ENCODE measurements at regions not wholly inside any gene's neighbourhood (a gene's known extent, or its start where the extent isn't known, plus 50 kb on each side); places are given as distances from the start of the nearest gene placed in this dataset.

DNA sequence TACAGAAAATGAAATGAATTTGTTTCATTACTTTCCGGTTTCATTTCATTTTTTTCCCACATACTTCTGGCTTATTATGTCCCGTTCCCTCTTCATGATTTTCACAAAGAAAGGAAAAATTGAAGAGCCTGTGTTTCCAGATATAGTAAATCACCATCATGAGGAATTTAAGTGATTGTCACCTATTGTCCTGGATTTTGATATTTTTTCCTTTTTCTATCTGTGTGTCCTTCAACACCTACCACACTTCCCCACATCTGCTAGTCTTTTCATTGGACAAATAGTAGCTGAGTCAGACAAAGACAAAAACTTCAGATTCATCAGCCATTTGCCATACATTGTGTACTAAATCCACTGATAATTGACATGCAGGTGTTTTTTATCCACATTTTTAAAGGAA, 258.2 kb upstream of the HSF2 start:
- no peaks in the 10 kb centered on the region for H3K9me3 ChIP-seq (ENCODE audit: low read length)
- CTCF ChIA-PET (ENCODE audit: low intra/inter-chr PET ratio, low total read pairs), result no interaction called here
- H3K4me2 ChIP-seq (ENCODE audit: low read depth, low read length), result no peak overlapping the region
- no peaks in the 10 kb centered on the region for H3K4me1 ChIP-seq (ENCODE audit: insufficient read depth, low read length)
- BruUV-seq (replicated peaks), result no TSS peak
- FAIRE-seq, result no peak
- no peaks in the 10 kb centered on the region for H3K79me2 ChIP-seq (ENCODE audit: insufficient read depth, low read length)
- POLR2A ChIA-PET, result no interaction called here
- H3K4me3 ChIP-seq (replicated peaks in 1 of 3; ENCODE audit: insufficient read depth in 1 of 3, low read depth in 2 of 3, low read length in 3 of 3), result no peak overlapping the region
- no peak for ATAC-seq
- H2AFZ ChIP-seq (ENCODE audit: low read length), result no peak overlapping the region
- no peak overlapping the region for H3K9ac ChIP-seq (ENCODE audit: insufficient read depth, low read depth, low read length)
- in situ Hi-C loops (cut with HindIII; ENCODE audit: extremely low pct_ligation_motif_present, low pct_unique_long_range_greater_than_20kb) (no loop called here), intact Hi-C loops (cut with micrococcal nuclease; ENCODE audit: unreplicated experiment) (no loop called here)
- H3K27me3 ChIP-seq (ENCODE audit: control insufficient read depth in 1 of 2, insufficient read depth in 2 of 2, low read length in 2 of 2), result no peaks in the 10 kb centered on the region; a peak in 1 of 5 replicates
- 3% methylated on average over 2 of the region's 2 CpGs for WGBS (ENCODE audit: low lambda C conversion rate)
- H3K27ac ChIP-seq (ENCODE audit: extremely low read length, insufficient read depth, low read length), result no peak overlapping the region
- no peaks in the 10 kb centered on the region for H3K36me3 ChIP-seq (replicated peaks in 1 of 2; ENCODE audit: control insufficient read depth in 1 of 2, insufficient read depth in 2 of 2, low read length in 2 of 2)
- DNase-seq (ENCODE audit: low spot score), result no peak
- no peaks in the 10 kb centered on the region for H4K20me1 ChIP-seq (ENCODE audit: insufficient read depth, low read length)
- TF ChIP-seq ZFP36L2 (CRISPR knock-in tag; IDR thresholded peaks at IDR 0.05) (no peak), ZNF414 (CRISPR knock-in tag; IDR thresholded peaks at IDR 0.05) (no peak), ZNF839 (CRISPR knock-in tag; IDR thresholded peaks at IDR 0.05; ENCODE audit: borderline replicate concordance) (no peak), NPAS2 (CRISPR knock-in tag; IDR thresholded peaks at IDR 0.05; ENCODE audit: borderline replicate concordance) (no peak), ATF2 (CRISPR knock-in tag; IDR thresholded peaks at IDR 0.05) (no peak), ZFP1 (CRISPR knock-in tag; IDR thresholded peaks at IDR 0.05) (no peak), SP1 (IDR thresholded peaks at IDR 0.05) (no peak), SP1 (CRISPR knock-in tag; IDR thresholded peaks at IDR 0.05) (no peak), ZNF737 (CRISPR knock-in tag; IDR thresholded peaks at IDR 0.05; ENCODE audit: borderline replicate concordance) (no peak), ATF6 (CRISPR knock-in tag; conservative IDR thresholded peaks at IDR 0.05) (no peak), ZNF605 (CRISPR knock-in tag; IDR thresholded peaks at IDR 0.05) (no peak), HES4 (CRISPR knock-in tag; IDR thresholded peaks at IDR 0.05; ENCODE audit: borderline replicate concordance) (no peak), SNAI1 (CRISPR knock-in tag; IDR thresholded peaks at IDR 0.05; ENCODE audit: borderline replicate concordance) (no peak), TBX3 (IDR thresholded peaks at IDR 0.05; ENCODE audit: borderline replicate concordance) (no peak), NR2C2 (CRISPR knock-in tag; IDR thresholded peaks at IDR 0.05; ENCODE audit: borderline replicate concordance) (no peak), ZNF382 (CRISPR knock-in tag; IDR thresholded peaks at IDR 0.05; ENCODE audit: borderline replicate concordance) (no peak), FOXK1 (CRISPR knock-in tag; IDR thresholded peaks at IDR 0.05; ENCODE audit: borderline replicate concordance, low read depth) (no peak), GFI1 (CRISPR knock-in tag; IDR thresholded peaks at IDR 0.05; ENCODE audit: borderline replicate concordance) (no peak), ZNF547 (CRISPR knock-in tag; IDR thresholded peaks at IDR 0.05) (no peak)
- TF ChIP-seq, protein P1, sequence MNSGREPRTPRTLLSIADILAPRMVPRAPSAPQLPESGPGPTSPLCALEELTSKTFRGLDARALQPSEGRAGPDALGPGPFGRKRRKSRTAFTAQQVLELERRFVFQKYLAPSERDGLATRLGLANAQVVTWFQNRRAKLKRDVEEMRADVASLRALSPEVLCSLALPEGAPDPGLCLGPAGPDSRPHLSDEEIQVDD (CRISPR knock-in tag; IDR thresholded peaks at IDR 0.05; ENCODE audit: borderline replicate concordance), result no peak
